Keratinocyte (primary cell): ENCODE measurements at regions not wholly inside any gene's neighbourhood (a gene's known extent, or its start where the extent isn't known, plus 50 kb on each side); places are given as distances from the start of the nearest gene placed in this dataset.

ENCODE experiments used
- DNase-seq: peaks from one replicate; pipeline ENCODE4 v3.0.0-alpha.2; 2011; ENCODE audit warnings: low read depth, missing footprints, low spot score
- FAIRE-seq: peaks from 2 replicates; lab custom pipeline; 2011; peaks lifted over from hg19 to GRCh38; lab: Jason Lieb, UNC
- H2AFZ ChIP-seq: 2 replicates; pipeline ENCODE4 v1.6.0; 2012; ENCODE audit warnings: low read length, control low read depth, inconsistent platforms; ENCODE audit not compliant: control insufficient read depth
- H3K27ac ChIP-seq: 2 replicates; pipeline ENCODE4 v1.5.1; 2011; ENCODE audit warnings: low read length; ENCODE audit not compliant: control insufficient read depth, insufficient read depth
- H3K27me3 ChIP-seq: 3 replicates; pipeline ENCODE4 v1.6.0; 2011; ENCODE audit warnings: low read length; ENCODE audit not compliant: control insufficient read depth, insufficient read depth; ENCODE audit errors: extremely low read depth
- H3K36me3 ChIP-seq, 2 experiments: 2 replicates in 1 of 2; 3 replicates in 1 of 2; pipeline ENCODE4 v1.5.1; 2011; ENCODE audit warnings: low read length in 2 of 2, mild to moderate bottlenecking in 1 of 2; ENCODE audit not compliant: control insufficient read depth in 2 of 2, insufficient read depth in 2 of 2; ENCODE audit errors: extremely low read depth in 1 of 2
- H3K4me1 ChIP-seq: 3 replicates; pipeline ENCODE4 v1.5.1; 2011; ENCODE audit warnings: low read length; ENCODE audit not compliant: control insufficient read depth, insufficient read depth; ENCODE audit errors: extremely low read depth
- H3K4me2 ChIP-seq: 3 replicates; pipeline ENCODE4 v1.6.0; 2011; ENCODE audit warnings: low read depth, low read length; ENCODE audit not compliant: control insufficient read depth, insufficient read depth; ENCODE audit errors: extremely low read depth
- H3K4me3 ChIP-seq, 3 experiments: fragments of 200-600 bp in 1 of 3; sonication (generic) in 1 of 3; 2 replicates in 2 of 3; 3 replicates in 1 of 3; pipeline ENCODE4 v1.5.1; 2011 to 2016; ENCODE audit warnings: low read length in 3 of 3, mild to moderate bottlenecking in 3 of 3, control low read depth in 2 of 3, inconsistent platforms in 1 of 3, low read depth in 1 of 3, mixed read lengths in 1 of 3, mixed run types in 1 of 3, moderate library complexity in 1 of 3; ENCODE audit not compliant: control insufficient read depth in 2 of 3, insufficient read depth in 2 of 3; ENCODE audit errors: extremely low read depth in 1 of 3
- H3K79me2 ChIP-seq: 2 replicates; pipeline ENCODE4 v1.6.0; 2012; ENCODE audit warnings: low read length; ENCODE audit not compliant: control insufficient read depth, insufficient read depth
- H3K9ac ChIP-seq: 3 replicates; pipeline ENCODE4 v1.6.0; 2011; ENCODE audit warnings: low read length; ENCODE audit not compliant: control insufficient read depth, insufficient read depth; ENCODE audit errors: extremely low read depth
- H3K9me1 ChIP-seq: 3 replicates; pipeline ENCODE4 v1.6.0; 2011; ENCODE audit warnings: low read length; ENCODE audit not compliant: control insufficient read depth, insufficient read depth; ENCODE audit errors: extremely low read depth
- H3K9me3 ChIP-seq: 2 replicates; pipeline ENCODE4 v1.5.1; 2012; ENCODE audit warnings: low read depth, low read length; ENCODE audit not compliant: control insufficient read depth
- H4K20me1 ChIP-seq: 3 replicates; pipeline ENCODE4 v1.6.0; 2011; ENCODE audit warnings: low read length; ENCODE audit not compliant: control insufficient read depth, insufficient read depth; ENCODE audit errors: extremely low read depth
- EZH2 ChIP-seq: IDR thresholded peaks from one replicate; pipeline ENCODE4 v1.6.1; 2012; ENCODE audit warnings: inconsistent platforms, mild to moderate bottlenecking, low read length, moderate library complexity
- dilution Hi-C: fragments of 300-500 bp; cut with MboI; formaldehyde crosslinking; loops from one replicate; pipeline ENCODE4 v1.7.0; 2020; ENCODE audit warnings: low sequenced_read_pairs; ENCODE audit not compliant: extremely low pct_ligation_motif_present
- TF ChIP-seq, protein P1 (sequence below), 3 experiments: IDR thresholded peaks in 1 of 3; conservative IDR thresholded peaks in 1 of 3; optimal IDR thresholded peaks in 1 of 3; 2 replicates in 2 of 3; 3 replicates in 1 of 3; pipeline versions ENCODE3 to v1.5.1; 2011; ENCODE audit warnings: low read length in 3 of 3, mild to moderate bottlenecking in 3 of 3, moderate library complexity in 2 of 3, control low read depth in 1 of 3, inconsistent platforms in 1 of 3; ENCODE audit not compliant: insufficient read depth in 2 of 3; ENCODE audit errors: extremely low read depth in 1 of 3

DNA sequence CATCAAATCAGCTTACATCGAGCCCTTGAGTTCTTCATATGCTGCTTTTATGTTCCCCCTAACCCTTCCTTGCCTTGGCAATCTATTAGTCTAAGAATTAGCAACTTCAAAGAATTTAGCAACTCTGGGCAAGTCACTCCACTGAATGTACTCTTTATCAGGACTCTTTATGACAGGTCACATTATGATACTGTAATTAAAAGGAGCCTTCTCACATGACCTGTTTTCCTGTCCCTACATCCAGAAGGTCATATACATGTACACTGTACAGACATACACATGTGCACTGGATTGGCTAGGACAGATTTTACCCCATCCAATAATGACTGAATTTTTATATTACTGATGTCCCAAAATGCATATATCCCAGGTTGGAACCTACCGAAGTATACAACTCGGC lies 463.1 kb downstream of the SHQ1 start:
- Histone ChIP-seq H3K36me3 (no peaks in the 10 kb centered on the region), H3K9me3 (no peaks in the 10 kb centered on the region), H4K20me1 (peaks cover 22% of the 10 kb centered on the region), H3K4me3 (no peak overlapping the region), H3K4me2 (no peak overlapping the region), H3K27ac (no peak overlapping the region), H3K79me2 (peaks cover 75% of the 10 kb centered on the region), H3K9ac (no peak overlapping the region), H3K9me1 (peaks cover 8% of the 10 kb centered on the region), H3K4me1 (peaks cover 32% of the 10 kb centered on the region), H3K27me3 (no peaks in the 10 kb centered on the region), H2AFZ (no peak overlapping the region)
- TF ChIP-seq, protein P1, sequence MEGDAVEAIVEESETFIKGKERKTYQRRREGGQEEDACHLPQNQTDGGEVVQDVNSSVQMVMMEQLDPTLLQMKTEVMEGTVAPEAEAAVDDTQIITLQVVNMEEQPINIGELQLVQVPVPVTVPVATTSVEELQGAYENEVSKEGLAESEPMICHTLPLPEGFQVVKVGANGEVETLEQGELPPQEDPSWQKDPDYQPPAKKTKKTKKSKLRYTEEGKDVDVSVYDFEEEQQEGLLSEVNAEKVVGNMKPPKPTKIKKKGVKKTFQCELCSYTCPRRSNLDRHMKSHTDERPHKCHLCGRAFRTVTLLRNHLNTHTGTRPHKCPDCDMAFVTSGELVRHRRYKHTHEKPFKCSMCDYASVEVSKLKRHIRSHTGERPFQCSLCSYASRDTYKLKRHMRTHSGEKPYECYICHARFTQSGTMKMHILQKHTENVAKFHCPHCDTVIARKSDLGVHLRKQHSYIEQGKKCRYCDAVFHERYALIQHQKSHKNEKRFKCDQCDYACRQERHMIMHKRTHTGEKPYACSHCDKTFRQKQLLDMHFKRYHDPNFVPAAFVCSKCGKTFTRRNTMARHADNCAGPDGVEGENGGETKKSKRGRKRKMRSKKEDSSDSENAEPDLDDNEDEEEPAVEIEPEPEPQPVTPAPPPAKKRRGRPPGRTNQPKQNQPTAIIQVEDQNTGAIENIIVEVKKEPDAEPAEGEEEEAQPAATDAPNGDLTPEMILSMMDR (optimal IDR thresholded peaks at IDR 0.05 in 1 of 3, IDR thresholded peaks at IDR 0.05 in 1 of 3, conservative IDR thresholded peaks at IDR 0.05 in 1 of 3; ENCODE audit: extremely low read depth in 1 of 3, insufficient read depth in 2 of 3, low read length in 3 of 3) = no peak
- no peak for TF ChIP-seq EZH2
- FAIRE-seq (no peak), DNase-seq (no peak)
- dilution Hi-C loops = no loop called here

DNA sequence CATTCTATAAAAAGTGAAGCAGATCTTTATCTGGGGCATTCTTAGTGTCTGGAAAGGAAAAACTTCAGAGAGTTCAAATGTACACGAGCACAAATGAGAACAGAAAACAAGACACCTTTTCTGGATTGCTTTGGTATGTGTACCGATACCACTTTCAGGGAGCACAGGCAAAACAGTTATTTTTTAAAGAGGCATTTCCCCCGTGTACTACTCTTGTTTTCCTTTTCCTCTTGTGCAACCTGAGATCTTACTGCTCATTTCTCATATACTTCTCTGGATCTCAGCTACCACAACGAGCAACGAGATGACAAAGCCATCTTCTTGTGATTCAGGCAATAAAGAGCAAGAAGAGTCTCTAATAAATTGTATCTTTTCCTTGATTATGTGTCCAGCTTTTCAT lies 463.6 kb downstream of the SHQ1 start:
- Histone ChIP-seq H3K9me1 (peaks cover 9% of the 10 kb centered on the region), H2AFZ (no peak overlapping the region), H3K4me2 (peak overlapping the region; percentile 15), H4K20me1 (peaks cover 26% of the 10 kb centered on the region), H3K4me1 (peaks cover 33% of the 10 kb centered on the region), H3K27ac (no peak overlapping the region), H3K79me2 (peaks cover 72% of the 10 kb centered on the region), H3K27me3 (no peaks in the 10 kb centered on the region), H3K9me3 (no peaks in the 10 kb centered on the region), H3K36me3 (no peaks in the 10 kb centered on the region), H3K4me3 (no peak overlapping the region), H3K9ac (no peak overlapping the region)
- no peak for TF ChIP-seq EZH2
- TF ChIP-seq, protein P1 (optimal IDR thresholded peaks at IDR 0.05 in 1 of 3, IDR thresholded peaks at IDR 0.05 in 1 of 3, conservative IDR thresholded peaks at IDR 0.05 in 1 of 3; ENCODE audit: extremely low read depth in 1 of 3, insufficient read depth in 2 of 3, low read length in 3 of 3) = no peak
- dilution Hi-C loops = no loop called here
- DNase-seq (no peak), FAIRE-seq (no peak)
